Choroid plexus epithelial cell (primary cell): ENCODE measurements at regions not wholly inside any gene's neighbourhood (a gene's known extent, or its start where the extent isn't known, plus 50 kb on each side); places are given as distances from the start of the nearest gene placed in this dataset.

Experiments used
- DNase-seq: peaks from one replicate; pipeline ENCODE4 v3.0.0-alpha.2; 2010; ENCODE audit warnings: low read depth
- H3K4me3 ChIP-seq: 2 replicates; pipeline ENCODE4 v1.5.1; 2011; ENCODE audit warnings: low read depth, mild to moderate bottlenecking, control low read depth, low read length, moderate library complexity
- TF ChIP-seq, protein P1 (sequence below): conservative IDR thresholded peaks from 2 replicates; pipeline ENCODE4 v1.5.1; 2011; ENCODE audit warnings: low read depth, mild to moderate bottlenecking, control low read depth, inconsistent platforms, low read length, moderate library complexity

DNA sequence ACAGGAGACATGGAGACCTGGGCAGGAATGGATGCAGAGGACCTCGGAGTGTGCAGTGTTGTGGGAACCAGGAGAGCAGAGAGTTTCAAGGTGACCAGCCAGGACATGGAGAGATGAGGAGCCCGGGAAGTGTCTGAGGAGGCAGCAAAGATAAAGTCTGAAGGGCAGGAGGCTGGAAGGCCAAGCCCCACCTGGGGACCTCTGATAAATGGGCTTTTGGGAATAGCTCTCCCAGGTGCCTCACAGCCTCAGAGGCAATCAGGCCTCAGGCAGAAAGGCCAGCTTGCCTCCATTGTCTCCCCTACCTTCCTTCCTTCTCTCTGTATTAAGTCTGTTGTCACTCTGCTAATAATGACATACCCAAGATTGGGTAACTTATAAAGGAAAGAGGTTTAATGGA, 97.5 kb upstream of the TPM1 start:
- H3K4me3 ChIP-seq, result no peak overlapping the region
- TF ChIP-seq, protein P1, sequence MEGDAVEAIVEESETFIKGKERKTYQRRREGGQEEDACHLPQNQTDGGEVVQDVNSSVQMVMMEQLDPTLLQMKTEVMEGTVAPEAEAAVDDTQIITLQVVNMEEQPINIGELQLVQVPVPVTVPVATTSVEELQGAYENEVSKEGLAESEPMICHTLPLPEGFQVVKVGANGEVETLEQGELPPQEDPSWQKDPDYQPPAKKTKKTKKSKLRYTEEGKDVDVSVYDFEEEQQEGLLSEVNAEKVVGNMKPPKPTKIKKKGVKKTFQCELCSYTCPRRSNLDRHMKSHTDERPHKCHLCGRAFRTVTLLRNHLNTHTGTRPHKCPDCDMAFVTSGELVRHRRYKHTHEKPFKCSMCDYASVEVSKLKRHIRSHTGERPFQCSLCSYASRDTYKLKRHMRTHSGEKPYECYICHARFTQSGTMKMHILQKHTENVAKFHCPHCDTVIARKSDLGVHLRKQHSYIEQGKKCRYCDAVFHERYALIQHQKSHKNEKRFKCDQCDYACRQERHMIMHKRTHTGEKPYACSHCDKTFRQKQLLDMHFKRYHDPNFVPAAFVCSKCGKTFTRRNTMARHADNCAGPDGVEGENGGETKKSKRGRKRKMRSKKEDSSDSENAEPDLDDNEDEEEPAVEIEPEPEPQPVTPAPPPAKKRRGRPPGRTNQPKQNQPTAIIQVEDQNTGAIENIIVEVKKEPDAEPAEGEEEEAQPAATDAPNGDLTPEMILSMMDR, result no peak
- DNase-seq, result no peak

DNA sequence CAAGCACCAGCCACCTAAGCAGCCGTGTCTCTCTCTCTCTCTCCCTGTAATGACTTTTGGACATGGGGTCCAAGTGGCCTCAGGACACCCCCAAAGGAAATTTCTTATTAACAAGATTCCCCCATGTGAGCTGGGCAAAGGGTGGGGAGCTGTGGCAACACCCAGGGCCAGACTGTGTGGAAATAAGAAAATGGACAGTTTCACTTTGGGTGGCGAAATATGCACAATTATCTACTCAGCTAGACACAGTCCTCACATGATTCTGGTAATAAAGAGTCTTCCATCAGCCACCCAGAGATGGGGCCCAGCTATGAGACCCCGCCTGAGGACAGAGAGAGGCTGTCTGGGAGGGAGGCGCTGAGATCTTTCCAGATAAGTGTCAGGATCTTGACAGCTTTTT, 96.8 kb upstream of the TPM1 start:
- TF ChIP-seq, protein P1, result no peak
- no peak for DNase-seq
- no peak overlapping the region for H3K4me3 ChIP-seq

DNA sequence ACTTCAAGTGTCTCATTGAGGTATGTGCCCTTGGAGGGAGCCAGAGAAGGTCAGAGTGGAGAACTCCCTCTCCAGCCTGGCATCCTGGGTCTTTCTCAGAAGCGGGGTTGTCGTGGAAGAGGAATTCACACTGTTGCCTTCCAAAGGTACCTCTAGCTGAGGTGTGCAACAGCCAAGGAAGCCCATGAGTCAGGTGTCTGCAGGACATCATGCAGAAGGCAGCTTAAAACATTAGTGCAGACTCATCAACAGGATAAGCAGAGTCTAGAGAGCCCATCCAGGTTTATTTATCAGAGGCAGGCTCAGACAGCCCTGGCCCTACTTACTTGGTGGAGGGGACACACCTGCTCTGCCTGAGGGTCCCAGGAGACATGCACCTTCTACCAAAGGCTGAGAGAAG, 95.6 kb upstream of the TPM1 start:
- H3K4me3 ChIP-seq, result no peak overlapping the region
- DNase-seq, result no peak
- TF ChIP-seq, protein P1, result no peak

DNA sequence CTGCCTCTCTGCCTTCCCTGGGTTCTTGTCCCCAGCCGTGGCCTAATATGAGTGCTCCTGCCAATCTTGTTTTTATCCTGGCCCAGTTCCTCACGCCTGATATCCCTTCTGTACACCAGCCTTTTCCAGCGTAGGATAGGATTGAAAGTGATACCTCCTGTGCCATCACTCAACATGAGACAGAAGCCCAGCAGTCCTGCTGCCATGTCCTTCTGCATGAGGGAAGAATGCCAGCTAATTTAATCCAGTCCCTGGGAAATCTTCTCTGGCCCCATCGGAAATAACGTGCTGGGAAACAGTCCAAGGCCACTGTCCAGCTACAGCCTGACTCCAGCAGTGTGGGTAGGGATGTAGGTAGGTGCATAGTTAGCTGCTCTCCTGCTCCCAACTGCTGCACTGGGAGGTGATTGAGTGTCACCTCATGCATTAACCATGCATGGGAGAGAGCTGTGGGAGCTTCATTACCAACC, 92.0 kb upstream of the TPM1 start:
- no peak overlapping the region for H3K4me3 ChIP-seq
- no peak for DNase-seq
- TF ChIP-seq, protein P1, result no peak

DNA sequence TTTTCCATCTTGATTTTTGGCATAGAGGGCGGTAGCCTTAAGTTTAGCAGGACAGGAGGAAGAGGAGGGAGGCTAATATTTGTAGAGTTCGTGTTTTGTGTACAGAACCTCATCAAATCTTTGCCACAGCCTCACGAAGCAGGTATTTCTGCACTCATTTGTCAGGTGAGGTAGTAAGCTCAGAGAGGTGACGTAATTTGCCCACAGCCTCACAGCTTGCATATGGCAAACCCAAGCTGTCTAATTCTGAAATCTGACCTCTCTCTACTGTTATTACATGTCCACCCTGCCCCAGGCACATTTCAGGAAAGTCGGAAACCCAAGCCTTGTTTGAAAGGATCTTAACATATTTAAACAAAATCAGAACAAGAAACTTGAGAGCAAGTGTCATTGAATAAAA, 91.1 kb upstream of the TPM1 start:
- DNase-seq, result no peak
- TF ChIP-seq, protein P1, result no peak
- H3K4me3 ChIP-seq, result no peak overlapping the region

DNA sequence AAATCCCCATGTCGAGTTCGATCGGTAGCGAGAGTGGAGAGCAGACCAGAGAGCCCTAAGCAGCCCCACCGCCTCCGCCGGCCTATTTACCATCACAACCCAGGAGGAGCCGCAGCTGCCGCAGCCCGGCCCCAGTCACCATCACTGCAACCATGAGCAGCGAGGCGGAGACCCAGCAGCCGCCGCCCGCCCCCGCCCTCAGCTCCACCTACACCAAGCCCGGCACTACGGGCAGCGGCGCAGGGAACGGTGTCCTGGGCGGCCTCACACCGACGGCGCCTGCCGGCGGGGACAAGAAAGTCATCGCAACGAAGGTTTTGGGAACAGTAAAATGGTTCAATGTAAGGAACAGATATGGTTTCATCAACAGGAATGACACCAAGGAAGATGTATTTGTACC, 89.5 kb upstream of the TPM1 start:
- TF ChIP-seq, protein P1, result no peak
- DNase-seq, result no peak

DNA sequence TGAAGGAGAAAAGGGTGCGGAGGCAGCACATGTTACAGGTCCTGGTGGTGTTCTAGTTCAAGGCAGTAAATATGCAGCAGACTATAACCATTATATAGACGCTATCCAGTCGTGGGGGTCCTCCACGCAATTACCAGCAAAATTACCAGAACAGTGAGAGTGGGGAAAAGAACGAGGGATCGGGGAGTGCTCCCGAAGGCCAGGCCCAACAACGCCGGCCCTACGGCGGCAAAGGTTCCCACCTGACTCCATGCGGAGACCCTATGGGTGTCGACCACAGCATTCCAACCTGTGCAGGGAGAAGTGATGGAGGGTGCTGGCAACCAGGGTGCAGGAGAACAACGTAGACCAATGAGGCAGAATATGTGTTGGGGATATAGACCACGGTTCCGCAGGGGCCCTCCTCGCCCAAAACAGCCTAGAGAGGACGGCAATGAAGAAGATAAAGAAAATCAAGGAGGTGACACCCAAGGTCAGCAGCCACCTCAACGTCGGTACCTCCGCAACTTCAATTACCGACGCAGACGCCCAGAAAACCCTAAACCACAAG, 89.0 kb upstream of the TPM1 start:
- no peak overlapping the region for H3K4me3 ChIP-seq
- TF ChIP-seq, protein P1, result no peak
- DNase-seq, result no peak

More for the DNA sequence above, 89.5 kb upstream of the TPM1 start:
- H3K4me3 ChIP-seq, result no peak overlapping the region
